HG02763 (cell line): ENCODE measurements at regions not wholly inside any gene's neighbourhood (a gene's known extent, or its start where the extent isn't known, plus 50 kb on each side); places are given as distances from the start of the nearest gene placed in this dataset.

ENCODE experiments used
- ATAC-seq: cut with Tn5 transposase; IDR thresholded peaks from one replicate; pipeline ENCODE4 v1.9.1; 2021; ENCODE audit warnings: mild to moderate bottlenecking, moderate library complexity; ENCODE audit not compliant: unreplicated experiment

DNA sequence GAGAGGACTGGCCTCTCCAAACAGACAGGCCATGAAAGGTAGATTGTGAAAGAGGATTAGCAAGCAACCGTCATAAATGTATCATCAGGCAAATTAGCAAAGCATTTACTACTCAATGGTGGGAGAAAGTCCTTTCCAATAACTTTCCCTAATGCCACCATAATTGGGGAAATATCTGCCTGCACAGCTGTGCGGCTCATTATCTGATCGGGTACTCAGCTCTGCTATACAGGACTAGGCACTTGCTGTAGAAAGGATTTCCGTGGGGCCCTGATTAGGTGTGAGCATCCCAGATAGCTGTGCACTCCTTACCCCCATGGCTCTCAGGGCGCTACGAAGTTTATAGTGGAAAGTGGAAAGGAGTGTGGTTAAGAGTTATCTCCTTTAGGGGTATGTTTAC is 309.7 kb upstream of the PLET1 start:
- ATAC-seq, result no peak

DNA sequence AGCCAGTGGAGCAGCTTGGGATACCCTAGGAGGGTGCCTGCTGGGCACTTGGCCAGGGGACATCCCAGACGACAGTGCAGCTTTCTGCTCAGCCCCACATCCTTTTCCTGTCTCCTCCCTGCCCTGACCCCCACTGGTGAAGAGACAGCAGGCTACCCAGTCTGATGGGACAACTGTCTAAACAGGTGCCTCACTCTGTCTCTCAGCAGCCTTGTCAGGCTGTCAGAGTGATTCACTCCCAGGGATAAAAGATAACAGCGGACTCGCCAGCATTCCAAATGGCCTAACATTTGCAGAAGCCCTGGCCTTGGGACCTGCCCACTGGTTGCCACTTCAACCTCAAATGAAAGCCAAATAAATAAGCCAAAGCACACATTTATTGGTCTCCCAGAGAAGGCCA is 318.6 kb upstream of the PLET1 start:
- ATAC-seq, result no peak

- ATAC-seq, result no peak
Observed at GRCh38 chr11:112580864-112581263, 320.2 kb upstream of the PLET1 start.

GRCh38 chr11:112581747-112582146 is 321.1 kb upstream of the PLET1 start:
- no peak for ATAC-seq

- ATAC-seq, result no peak
Observed at GRCh38 chr11:112582366-112582765, 321.7 kb upstream of the PLET1 start.

GRCh38 chr11:112583261-112583893 is 322.7 kb upstream of the PLET1 start:
- ATAC-seq, result peak; percentile 82

GRCh38 chr11:112584672-112585071 is 324.0 kb upstream of the PLET1 start:
- no peak for ATAC-seq

GRCh38 chr11:112587664-112588063 is 327.0 kb upstream of the PLET1 start:
- ATAC-seq, result no peak

- ATAC-seq, result no peak
Observed at GRCh38 chr11:112588252-112588694, 327.6 kb upstream of the PLET1 start.

DNA sequence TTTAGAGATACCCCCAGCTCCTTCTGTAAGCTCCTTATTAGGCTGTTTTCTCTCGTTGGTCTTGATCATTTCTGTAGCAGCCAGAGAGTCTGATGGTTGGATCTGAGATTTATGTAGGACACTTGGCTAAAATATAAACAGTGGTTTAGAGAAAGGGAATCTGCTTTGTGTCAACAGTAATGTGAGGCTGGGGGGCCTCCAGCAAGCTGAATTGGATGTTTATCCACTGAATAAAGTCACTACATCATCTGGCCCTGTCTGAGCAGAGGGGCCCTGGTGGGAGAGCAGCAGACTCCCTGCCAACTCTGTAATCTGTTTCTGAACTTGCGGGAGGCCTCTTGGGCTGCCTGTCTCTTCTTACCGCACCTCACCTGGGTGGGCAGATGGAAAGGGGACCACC is 328.5 kb upstream of the PLET1 start:
- ATAC-seq, result no peak

GRCh38 chr11:112590764-112591163 is 330.1 kb upstream of the PLET1 start:
- ATAC-seq, result no peak

DNA sequence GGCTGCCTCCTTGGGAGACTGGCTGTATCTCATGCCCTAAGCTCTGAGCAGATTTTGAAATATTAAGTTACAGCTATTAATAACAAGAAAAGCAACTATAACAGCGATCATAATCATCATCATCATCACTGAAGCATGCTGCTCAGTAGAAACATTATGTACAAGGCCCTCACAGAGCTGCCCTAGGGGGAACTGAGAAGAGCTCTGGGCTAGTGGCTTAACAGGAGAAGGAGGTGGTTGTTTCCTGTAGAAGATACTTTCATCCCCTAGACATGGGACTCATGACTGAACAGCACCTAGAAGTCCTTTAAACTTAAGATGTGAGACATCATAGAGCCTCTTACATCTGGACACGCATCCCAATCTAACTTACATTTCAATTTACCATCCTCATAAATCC is 332.8 kb upstream of the PLET1 start:
- ATAC-seq, result no peak

GRCh38 chr11:112596324-112596723 is 335.7 kb upstream of the PLET1 start:
- no peak for ATAC-seq

DNA sequence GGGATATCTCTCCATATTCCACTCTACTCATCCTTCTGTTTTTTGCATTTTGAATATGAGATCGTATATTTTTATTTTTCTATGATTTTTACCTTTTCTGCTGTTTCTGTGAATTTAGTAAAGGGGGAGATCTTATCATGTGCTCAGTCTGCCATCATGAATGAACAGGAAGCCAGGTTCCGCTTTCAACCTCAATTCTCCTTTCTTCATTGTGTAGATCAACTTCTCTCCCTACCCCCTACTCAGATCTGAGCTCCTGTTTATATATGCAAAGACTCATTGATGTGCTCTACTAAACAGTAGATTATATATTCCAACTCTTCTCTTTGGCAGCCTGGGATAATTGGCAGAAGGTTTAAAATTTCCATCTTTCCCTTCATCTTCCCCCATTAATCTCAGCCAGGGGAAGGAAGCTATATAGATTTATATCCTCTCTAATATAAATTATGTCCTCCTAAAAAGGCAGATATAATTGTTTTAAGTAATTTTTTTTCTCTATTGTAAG is 336.7 kb upstream of the PLET1 start:
- ATAC-seq, result no peak

DNA sequence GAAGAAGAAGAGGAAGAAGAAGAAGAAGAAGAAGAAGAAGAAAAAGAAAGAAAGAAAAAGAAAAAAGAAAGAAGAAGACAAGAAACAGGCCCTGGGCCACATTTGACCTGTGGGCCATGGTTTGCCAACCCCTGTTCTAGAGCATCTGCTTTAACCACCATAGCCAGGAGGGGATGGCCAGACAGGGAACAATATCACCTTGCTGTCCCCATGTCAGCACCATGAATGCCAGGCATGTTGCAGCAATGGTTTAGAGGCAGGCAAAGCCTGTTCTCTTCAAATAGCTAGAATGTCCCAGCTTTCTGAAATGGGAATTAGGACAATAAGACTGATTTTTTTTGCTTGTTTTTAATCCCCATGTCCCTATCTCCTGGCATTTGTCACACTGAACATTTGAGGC is 338.6 kb upstream of the PLET1 start:
- ATAC-seq, result no peak

DNA sequence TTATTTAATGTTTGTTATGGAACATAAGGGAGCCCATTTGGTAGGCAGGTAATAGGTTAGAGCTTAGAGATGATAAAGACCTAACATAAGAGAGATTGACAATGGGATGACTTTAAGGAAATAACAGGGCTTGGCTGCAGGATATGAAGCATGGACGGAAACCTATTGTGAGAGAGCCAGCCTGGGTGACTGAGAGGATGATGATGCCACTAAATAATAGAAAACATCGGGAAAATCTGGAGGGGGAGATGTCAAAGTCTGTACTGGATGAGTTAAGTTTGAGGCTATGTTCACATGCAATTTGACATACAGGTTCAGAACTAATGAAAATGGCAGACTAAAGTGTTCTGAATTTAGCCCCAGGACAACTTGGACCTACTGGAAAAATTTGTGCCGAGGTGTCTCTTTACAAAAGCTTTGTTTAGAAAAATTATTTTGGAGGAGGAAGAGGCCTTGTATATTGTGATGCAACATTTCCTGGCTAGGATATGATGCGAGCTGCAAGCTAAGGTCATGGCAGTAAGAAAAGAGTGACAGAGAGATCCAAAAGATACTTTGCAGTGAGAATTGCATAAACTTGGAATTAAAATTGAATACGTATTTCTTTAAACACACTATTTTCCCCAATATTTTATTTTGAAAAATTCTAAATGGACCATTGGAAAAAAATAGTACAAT is 339.3 kb upstream of the PLET1 start:
- no peak for ATAC-seq

DNA sequence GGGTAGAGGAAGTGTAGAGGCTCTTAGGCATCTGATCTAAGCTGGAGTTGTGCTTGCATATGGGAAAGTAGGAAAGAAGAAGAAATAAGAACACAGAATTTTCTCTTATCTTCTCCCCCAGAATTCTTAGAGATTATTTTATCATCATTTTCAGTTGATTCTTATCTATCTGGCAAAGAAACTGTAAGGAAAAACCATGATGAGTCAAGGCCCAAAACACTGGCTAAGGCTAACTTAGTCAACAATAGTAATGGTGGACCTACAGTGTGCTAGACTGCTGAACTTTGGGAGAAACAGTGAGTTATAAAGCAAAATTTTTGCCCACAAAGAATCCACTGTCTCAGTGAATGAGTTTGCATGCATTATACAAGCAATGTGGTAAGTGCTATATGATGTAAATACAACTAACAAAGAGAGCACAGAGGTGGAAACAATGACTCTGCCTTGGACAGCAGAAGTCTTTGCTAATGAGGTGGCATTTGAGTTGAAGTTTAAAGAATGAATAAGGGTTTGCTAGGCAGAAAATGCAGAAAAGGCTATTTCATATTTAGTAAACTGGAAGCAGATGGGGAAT is 344.5 kb upstream of the PLET1 start:
- no peak for ATAC-seq

DNA sequence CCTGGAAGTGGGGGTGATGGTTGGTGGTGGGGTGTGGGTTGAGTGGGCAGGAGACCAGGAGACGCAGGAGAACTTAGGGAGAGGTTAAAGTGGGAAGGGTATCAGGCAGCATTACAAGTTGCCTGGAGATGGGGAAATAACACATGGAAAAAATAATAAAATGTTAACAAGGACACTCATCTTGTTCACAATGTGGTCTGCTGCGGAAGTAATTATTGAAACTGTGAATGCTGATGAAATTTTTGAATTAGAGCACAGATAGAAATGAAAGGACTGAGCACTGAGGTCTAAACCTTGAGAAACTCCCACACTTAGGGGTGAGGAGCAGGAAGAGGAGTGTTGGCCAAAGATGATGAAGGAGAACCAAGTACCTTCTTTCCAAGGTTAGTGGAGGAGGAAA is 346.0 kb upstream of the PLET1 start:
- no peak for ATAC-seq

- ATAC-seq, result no peak
Observed at GRCh38 chr11:112608509-112608908, 347.8 kb upstream of the PLET1 start.

- ATAC-seq, result no peak
Observed at GRCh38 chr11:112610494-112610893, 349.8 kb upstream of the PLET1 start.

- no peak for ATAC-seq
Observed at GRCh38 chr11:112610996-112611750, 350.0 kb upstream of the NCAM1 start.

DNA sequence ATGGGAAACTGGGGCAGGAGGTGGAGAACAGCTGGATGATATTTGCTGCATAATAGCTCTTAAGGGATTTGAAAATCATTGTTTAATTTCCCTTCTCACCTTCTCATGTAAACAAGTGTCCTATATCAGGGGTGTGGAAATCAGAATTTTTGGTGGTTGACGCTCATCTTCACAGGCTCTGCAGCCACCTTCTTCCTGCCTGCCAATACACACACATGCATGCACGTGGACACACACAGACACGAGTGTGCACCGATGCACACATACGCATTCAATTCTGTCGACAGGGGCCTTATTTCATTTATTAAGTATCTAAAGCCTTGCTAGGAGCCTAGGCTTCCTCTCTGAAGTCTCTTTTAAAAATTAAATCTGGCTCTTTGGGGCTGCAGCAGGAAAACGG is 349.4 kb upstream of the NCAM1 start:
- ATAC-seq, result no peak
